A549 (cell line): ENCODE measurements at regions not wholly inside any gene's neighbourhood (a gene's known extent, or its start where the extent isn't known, plus 50 kb on each side); places are given as distances from the start of the nearest gene placed in this dataset.
"Not testable (repeated sequence)": the region's sequence is repeated elsewhere in the genome, so short reads cannot be mapped to it uniquely, and the experiment has no call there.

Source experiments
- JUN ChIP-seq, 2 experiments: fragments of >200 bp; sonication (Bioruptor Twin); formaldehyde crosslinking; IDR thresholded peaks; 2 replicates in 1 of 2; 3 replicates in 1 of 2; pipeline ENCODE4 v1.6.1; 2016 to 2017
- SMC3 ChIP-seq: fragments of >200 bp; sonication (Bioruptor Twin); formaldehyde crosslinking; IDR thresholded peaks from 3 replicates; pipeline ENCODE4 v1.6.1; 2018; ENCODE audit warnings: inconsistent platforms

GRCh38 chr11:67850747-67851146 lies 153.2 kb downstream of the UNC93B1 start:
- not testable (repeated sequence) for TF ChIP-seq JUN (IDR thresholded peaks at IDR 0.05); SMC3
